Skeletal muscle satellite cell (primary cell): ENCODE measurements at regions not wholly inside any gene's neighbourhood (a gene's known extent, or its start where the extent isn't known, plus 50 kb on each side); places are given as distances from the start of the nearest gene placed in this dataset.

Experiments used
- H3K27me3 ChIP-seq: 2 replicates; pipeline ENCODE4 v1.7.0; 2013; ENCODE audit warnings: low read length; ENCODE audit not compliant: control insufficient read depth, insufficient read depth
- H3K36me3 ChIP-seq: 2 replicates; pipeline ENCODE4 v1.7.0; 2013; ENCODE audit warnings: mild to moderate bottlenecking, control low read depth, low read length; ENCODE audit not compliant: insufficient read depth
- H3K4me1 ChIP-seq: 2 replicates; pipeline ENCODE4 v1.7.0; 2013; ENCODE audit warnings: low read length; ENCODE audit not compliant: control insufficient read depth, insufficient read depth
- H3K4me2 ChIP-seq: 2 replicates; pipeline ENCODE4 v1.7.0; 2013; ENCODE audit warnings: mild to moderate bottlenecking, low read length
- H3K4me3 ChIP-seq: 2 replicates; pipeline ENCODE4 v1.7.0; 2013; ENCODE audit warnings: low read length
- H3K9ac ChIP-seq: 2 replicates; pipeline ENCODE4 v1.7.0; 2013; ENCODE audit warnings: mild to moderate bottlenecking, low read depth, low read length, moderate library complexity
- H3K9me3 ChIP-seq: replicated peaks from 2 replicates; pipeline ENCODE4 v1.7.0; 2013; ENCODE audit warnings: mild to moderate bottlenecking, control low read depth, low read length

- Histone ChIP-seq H3K9me3 (no peaks in the 10 kb centered on the region), H3K4me3 (no peak overlapping the region), H3K36me3 (no peaks in the 10 kb centered on the region), H3K4me2 (peak overlapping the region; percentile 50), H3K4me1 (peaks cover 16% of the 10 kb centered on the region), H3K9ac (peak overlapping the region; percentile 38), H3K27me3 (peaks cover 19% of the 10 kb centered on the region)
Measured at GRCh38 chrX:68894513-68895340, 65.9 kb downstream of the EFNB1 start.

- Histone ChIP-seq H3K4me1 (peaks cover 16% of the 10 kb centered on the region), H3K4me3 (no peak overlapping the region), H3K9me3 (no peaks in the 10 kb centered on the region), H3K9ac (peak overlapping the region; percentile 38), H3K4me2 (peak overlapping the region; percentile 50), H3K36me3 (no peaks in the 10 kb centered on the region), H3K27me3 (peaks cover 22% of the 10 kb centered on the region)
Measured at GRCh38 chrX:68894142-68894512, 65.3 kb downstream of the EFNB1 start.

- peaks cover 32% of the 10 kb centered on the region for H3K27me3 ChIP-seq
- H3K9ac ChIP-seq: no peak overlapping the region
- no peaks in the 10 kb centered on the region for H3K36me3 ChIP-seq
Measured at GRCh38 chrX:68892651-68893050, 63.8 kb downstream of the EFNB1 start.

GRCh38 chrX:68892134-68892533 lies 63.3 kb downstream of the EFNB1 start:
- H3K9me3 ChIP-seq: no peaks in the 10 kb centered on the region
- no peak overlapping the region for H3K9ac ChIP-seq
- H3K4me2 ChIP-seq: no peak overlapping the region
- H3K36me3 ChIP-seq: no peaks in the 10 kb centered on the region
- peaks cover 16% of the 10 kb centered on the region for H3K4me1 ChIP-seq
- peaks cover 32% of the 10 kb centered on the region for H3K27me3 ChIP-seq
- no peak overlapping the region for H3K4me3 ChIP-seq

More at GRCh38 chrX:68892651-68893050, 63.8 kb downstream of the EFNB1 start:
- no peak overlapping the region for H3K4me2 ChIP-seq
- H3K4me1 ChIP-seq: peaks cover 16% of the 10 kb centered on the region
- no peak overlapping the region for H3K4me3 ChIP-seq
- no peaks in the 10 kb centered on the region for H3K9me3 ChIP-seq
